ENCODE measurements at regions not wholly inside any gene's neighbourhood (a gene's known extent, or its start where the extent isn't known, plus 50 kb on each side); places are given as distances from the start of the nearest gene placed in this dataset.

GRCh38 chrX:87755493-87755892 is 237.9 kb downstream of the KLHL4 start:
- Histone ChIP-seq H3K36me3 (ENCODE audit: insufficient read depth) (no peaks in the 10 kb centered on the region), H2AFZ (no peak overlapping the region), H3K4me1 (ENCODE audit: insufficient read depth) (0 out of 2 replicates have a peak, but pooled peaks cover 3% of the 10 kb centered on the region), H3K79me2 (replicated peaks; ENCODE audit: insufficient read depth) (no peaks in the 10 kb centered on the region), H3K9me2 (ENCODE audit: insufficient read depth) (no peaks in the 10 kb centered on the region), H4K20me1 (replicated peaks; ENCODE audit: insufficient read depth) (no peaks in the 10 kb centered on the region), H3K27ac (ENCODE audit: low read depth) (no peak overlapping the region), H3K4me3 (no peak overlapping the region), H3F3A (replicated peaks; ENCODE audit: low read depth) (no peaks in the 10 kb centered on the region), H3K4me2 (no peak overlapping the region), H3K27me3 (ENCODE audit: insufficient read depth) (no peaks in the 10 kb centered on the region)
- no peak overlapping the region for H3K4me3 Mint-ChIP-seq
- DNase-seq (ENCODE audit: low spot score): no peak
- H3K4me1 Mint-ChIP-seq: peaks cover 3% of the 10 kb centered on the region; the same call in 2 of the 3 replicates
- no peak for TF ChIP-seq CREB1 (CRISPR knock-in tag; IDR thresholded peaks at IDR 0.05; ENCODE audit: low read depth)
- TF ChIP-seq STAT1 (IDR thresholded peaks at IDR 0.05; ENCODE audit: unreplicated experiment): no peak
- no peak for TF ChIP-seq ZNF114 (CRISPR knock-in tag; IDR thresholded peaks at IDR 0.05)
- TF ChIP-seq NANOG (IDR thresholded peaks at IDR 0.05; ENCODE audit: borderline replicate concordance): no peak
- TF ChIP-seq ETS1 (IDR thresholded peaks at IDR 0.05): no peak
- TF ChIP-seq CTCF (conservative IDR thresholded peaks at IDR 0.05; ENCODE audit: low read depth in 2 of 2): no peak
- H3K9me3 Mint-ChIP-seq: peaks cover 19% of the 10 kb centered on the region
- H3K27me3 Mint-ChIP-seq (ENCODE audit: insufficient read depth, low read depth, poor library complexity): no peaks in the 10 kb centered on the region
- H3K27ac Mint-ChIP-seq: no peak overlapping the region
- no peak for ATAC-seq
- H3K36me3 Mint-ChIP-seq (ENCODE audit: low read depth): peaks cover 22% of the 10 kb centered on the region; the same call in 2 of the 3 replicates

GRCh38 chrX:87788976-87789375 is 271.4 kb downstream of the KLHL4 start:
- no peak for DNase-seq (ENCODE audit: low spot score)
- TF ChIP-seq EZH2phosphoT487 (IDR thresholded peaks at IDR 0.05; ENCODE audit: unreplicated experiment) (no peak), JUNB (IDR thresholded peaks at IDR 0.05; ENCODE audit: unreplicated experiment) (no peak), ZNF331 (CRISPR knock-in tag; IDR thresholded peaks at IDR 0.05; ENCODE audit: low read depth) (no peak), ZNF462 (CRISPR knock-in tag; IDR thresholded peaks at IDR 0.05) (no peak), ZNF114 (CRISPR knock-in tag; IDR thresholded peaks at IDR 0.05) (no peak), NANOG (IDR thresholded peaks at IDR 0.05; ENCODE audit: borderline replicate concordance) (no peak), POLR2AphosphoS5 (IDR thresholded peaks at IDR 0.05; ENCODE audit: low read depth) (no peak), STAT1 (IDR thresholded peaks at IDR 0.05; ENCODE audit: unreplicated experiment) (no peak)

More at GRCh38 chrX:87788976-87789375, 271.4 kb downstream of the KLHL4 start:
- no peak overlapping the region for H3K27ac Mint-ChIP-seq
- Histone ChIP-seq H3F3A (replicated peaks; ENCODE audit: low read depth) (no peaks in the 10 kb centered on the region), H3K27me3 (ENCODE audit: insufficient read depth) (no peaks in the 10 kb centered on the region), H2AFZ (no peak overlapping the region), H3K9me2 (ENCODE audit: insufficient read depth) (no peaks in the 10 kb centered on the region), H3K4me1 (ENCODE audit: insufficient read depth) (no peaks in the 10 kb centered on the region), H3K4me3 (no peak overlapping the region), H3K4me2 (no peak overlapping the region), H3K79me2 (replicated peaks; ENCODE audit: insufficient read depth) (no peaks in the 10 kb centered on the region), H3K36me3 (ENCODE audit: insufficient read depth) (no peaks in the 10 kb centered on the region; the same call in 1 of the 2 replicates), H3K27ac (ENCODE audit: low read depth) (no peak overlapping the region), H4K20me1 (replicated peaks; ENCODE audit: insufficient read depth) (no peaks in the 10 kb centered on the region)
- no peak for ATAC-seq
- peaks cover 28% of the 10 kb centered on the region for H3K9me3 Mint-ChIP-seq
- H3K4me1 Mint-ChIP-seq: no peaks in the 10 kb centered on the region
- no peak overlapping the region for H3K4me3 Mint-ChIP-seq
- no peaks in the 10 kb centered on the region for H3K27me3 Mint-ChIP-seq (ENCODE audit: insufficient read depth, low read depth, poor library complexity)
- peaks cover 26% of the 10 kb centered on the region; the same call in 2 of the 3 replicates for H3K36me3 Mint-ChIP-seq (ENCODE audit: low read depth)

All from GM23338 (cell line).